SK-N-SH (cell line): ENCODE measurements at regions not wholly inside any gene's neighbourhood (a gene's known extent, or its start where the extent isn't known, plus 50 kb on each side); places are given as distances from the start of the nearest gene placed in this dataset.

Source experiments
- CTCF ChIA-PET: fragments of 300-600, 350-600 bp; formaldehyde crosslinking; extraction: SDS; loops from one replicate; lab custom pipeline; 2021; lab: Yijun Ruan, JAX
- POLR2A ChIA-PET: fragments of 350-600 bp; sonication (Branson Sonifier 250); formaldehyde crosslinking; extraction: SDS; loops from one replicate; lab custom pipeline; 2020; ENCODE audit warnings: antibody characterized with exemption, inconsistent platforms; lab: Yijun Ruan, JAX
- DNase-seq: peaks from one replicate; pipeline ENCODE4 v3.0.0; 2012
- H2AFZ ChIP-seq: fragments of 200-600 bp; sonication (generic); 2 replicates; pipeline ENCODE4 v1.8.1; 2016; ENCODE audit warnings: antibody characterized with exemption, mild to moderate bottlenecking, low read depth
- H3F3A ChIP-seq: fragments of 200-600 bp; sonication (generic); replicated peaks from 2 replicates; pipeline ENCODE3; 2016; ENCODE audit warnings: antibody characterized with exemption, mild to moderate bottlenecking; ENCODE audit not compliant: insufficient read depth
- H3K27ac ChIP-seq, 2 experiments: fragments of 200-500 bp in 1 of 2; fragments of 200-600 bp in 1 of 2; sonication (Bioruptor generic) in 1 of 2; sonication (generic), shearing (Covaris generic) in 1 of 2; 2 replicates each; pipeline versions ENCODE4 v1.5.1 to v1.6.1; 2014 to 2016; ENCODE audit warnings: low read depth in 2 of 2, inconsistent platforms in 1 of 2, low read length in 1 of 2, mild to moderate bottlenecking in 1 of 2, mixed read lengths in 1 of 2
- H3K27me3 ChIP-seq: fragments of 200-600 bp; sonication (generic), shearing (Covaris generic); 2 replicates; pipeline ENCODE4 v1.6.1; 2016; ENCODE audit warnings: mixed run types; ENCODE audit not compliant: insufficient read depth
- H3K36me3 ChIP-seq, 2 experiments: fragments of 200-500 bp in 1 of 2; fragments of 200-600 bp in 1 of 2; sonication (Bioruptor generic) in 1 of 2; sonication (generic) in 1 of 2; replicated peaks in 1 of 2; 2 replicates each; pipeline versions ENCODE3 to v1.5.1; 2014 to 2016; ENCODE audit warnings: low read length in 1 of 2, mild to moderate bottlenecking in 1 of 2; ENCODE audit not compliant: insufficient read depth in 2 of 2, control insufficient read depth in 1 of 2
- H3K4me1 ChIP-seq, 2 experiments: fragments of 200-500 bp in 1 of 2; fragments of 200-600 bp in 1 of 2; sonication (Bioruptor generic) in 1 of 2; sonication (generic), shearing (Covaris generic) in 1 of 2; 2 replicates each; pipeline versions ENCODE4 v1.5.1 to v1.6.1; 2014 to 2016; ENCODE audit warnings: low read depth in 1 of 2, low read length in 1 of 2, mixed run types in 1 of 2; ENCODE audit not compliant: insufficient read depth in 2 of 2, control insufficient read depth in 1 of 2
- H3K4me2 ChIP-seq: fragments of 200-600 bp; sonication (generic), shearing (Covaris generic); 2 replicates; pipeline ENCODE4 v1.6.1; 2017; ENCODE audit warnings: mixed run types
- H3K4me3 ChIP-seq, 2 experiments: fragments of 200-500 bp in 1 of 2; fragments of 200-600 bp in 1 of 2; sonication (Bioruptor generic) in 1 of 2; sonication (generic), shearing (Covaris generic) in 1 of 2; 2 replicates each; pipeline versions ENCODE4 v1.5.1 to v1.8.1; 2014 to 2016; ENCODE audit warnings: low read depth in 2 of 2, inconsistent platforms in 1 of 2, low read length in 1 of 2, mild to moderate bottlenecking in 1 of 2, mixed read lengths in 1 of 2, moderate library complexity in 1 of 2
- H3K79me2 ChIP-seq: fragments of 200-600 bp; sonication (generic); 2 replicates; pipeline ENCODE4 v1.8.1; 2017; ENCODE audit warnings: mild to moderate bottlenecking; ENCODE audit not compliant: insufficient read depth
- H3K9ac ChIP-seq: fragments of 200-600 bp; sonication (generic); 2 replicates; pipeline ENCODE4 v1.6.1; 2017; ENCODE audit warnings: mixed run types
- H3K9me2 ChIP-seq: fragments of 200-600 bp; sonication (generic); 2 replicates; pipeline ENCODE4 v1.6.1; 2017; ENCODE audit warnings: mixed run types
- H3K9me3 ChIP-seq: fragments of 200-600 bp; sonication (generic); 2 replicates; pipeline ENCODE4 v1.6.1; 2017; ENCODE audit warnings: mixed run types, mild to moderate bottlenecking, moderate library complexity
- H4K20me1 ChIP-seq: fragments of 200-600 bp; sonication (generic); 2 replicates; pipeline ENCODE4 v1.6.1; 2017; ENCODE audit warnings: mild to moderate bottlenecking, mixed run types; ENCODE audit not compliant: insufficient read depth
- ELF1 ChIP-seq: IDR thresholded peaks from 2 replicates; pipeline ENCODE4 v1.4.0; 2012
- FOSL2 ChIP-seq: IDR thresholded peaks from 2 replicates; pipeline ENCODE4 v1.4.0; 2012; ENCODE audit warnings: low read depth, mild to moderate bottlenecking, moderate library complexity, borderline replicate concordance
- FOXM1 ChIP-seq: IDR thresholded peaks from 2 replicates; pipeline ENCODE4 v1.4.0; 2012; ENCODE audit warnings: low read depth, mild to moderate bottlenecking
- JUND ChIP-seq: IDR thresholded peaks from 2 replicates; pipeline ENCODE4 v1.4.0; 2012
- TEAD4 ChIP-seq: IDR thresholded peaks from 2 replicates; pipeline ENCODE4 v1.4.0; 2012; ENCODE audit warnings: mild to moderate bottlenecking, borderline replicate concordance; ENCODE audit not compliant: insufficient read depth
- WGBS: methylation state at CpG from one replicate; pipeline ENCODE4 v1.1.6; 2017; ENCODE audit warnings: low lambda C conversion rate; 5-methylcytosine and 5-hydroxymethylcytosine counted together
- TF ChIP-seq, protein P1 (sequence below): IDR thresholded peaks from 2 replicates; pipeline ENCODE4 v1.4.0; 2012; ENCODE audit warnings: low read depth, borderline replicate concordance
- TF ChIP-seq, protein P2 (sequence below): IDR thresholded peaks from 2 replicates; pipeline ENCODE4 v1.6.1; 2012; ENCODE audit warnings: mild to moderate bottlenecking, low read depth, low read length, moderate library complexity
- TF ChIP-seq, protein P3 (sequence below): fragments of 200-600 bp; sonication (generic); IDR thresholded peaks from 2 replicates; pipeline ENCODE4 v1.6.1; 2017; ENCODE audit warnings: antibody characterized with exemption, mild to moderate bottlenecking, moderate library complexity

DNA sequence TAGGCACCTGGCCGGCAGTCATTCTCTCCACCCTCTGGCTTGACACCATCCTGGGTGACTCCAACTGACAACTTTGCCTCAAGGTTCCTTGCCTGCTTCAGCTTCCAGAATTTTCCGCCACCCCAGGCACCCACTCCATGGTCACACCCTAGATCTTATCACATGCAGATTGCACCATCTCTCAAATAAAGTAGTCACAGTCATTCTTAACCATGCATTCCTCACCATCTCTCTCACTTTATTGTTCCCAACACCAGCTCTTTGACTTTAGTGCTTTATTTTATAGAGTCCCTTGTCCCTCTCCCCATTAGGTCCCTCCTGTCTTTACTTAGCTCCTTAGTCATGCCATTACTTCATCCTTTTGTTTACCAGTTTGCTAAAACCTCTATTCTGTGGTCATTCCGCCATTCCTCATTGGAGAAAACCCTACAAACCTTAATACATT lies 351.7 kb downstream of the SPRY2 start (continued):
- TF ChIP-seq, protein P1, sequence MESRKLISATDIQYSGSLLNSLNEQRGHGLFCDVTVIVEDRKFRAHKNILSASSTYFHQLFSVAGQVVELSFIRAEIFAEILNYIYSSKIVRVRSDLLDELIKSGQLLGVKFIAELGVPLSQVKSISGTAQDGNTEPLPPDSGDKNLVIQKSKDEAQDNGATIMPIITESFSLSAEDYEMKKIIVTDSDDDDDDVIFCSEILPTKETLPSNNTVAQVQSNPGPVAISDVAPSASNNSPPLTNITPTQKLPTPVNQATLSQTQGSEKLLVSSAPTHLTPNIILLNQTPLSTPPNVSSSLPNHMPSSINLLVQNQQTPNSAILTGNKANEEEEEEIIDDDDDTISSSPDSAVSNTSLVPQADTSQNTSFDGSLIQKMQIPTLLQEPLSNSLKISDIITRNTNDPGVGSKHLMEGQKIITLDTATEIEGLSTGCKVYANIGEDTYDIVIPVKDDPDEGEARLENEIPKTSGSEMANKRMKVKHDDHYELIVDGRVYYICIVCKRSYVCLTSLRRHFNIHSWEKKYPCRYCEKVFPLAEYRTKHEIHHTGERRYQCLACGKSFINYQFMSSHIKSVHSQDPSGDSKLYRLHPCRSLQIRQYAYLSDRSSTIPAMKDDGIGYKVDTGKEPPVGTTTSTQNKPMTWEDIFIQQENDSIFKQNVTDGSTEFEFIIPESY: no peak
- TF ChIP-seq FOXM1: no peak
- TF ChIP-seq TEAD4: no peak
- TF ChIP-seq, protein P2, sequence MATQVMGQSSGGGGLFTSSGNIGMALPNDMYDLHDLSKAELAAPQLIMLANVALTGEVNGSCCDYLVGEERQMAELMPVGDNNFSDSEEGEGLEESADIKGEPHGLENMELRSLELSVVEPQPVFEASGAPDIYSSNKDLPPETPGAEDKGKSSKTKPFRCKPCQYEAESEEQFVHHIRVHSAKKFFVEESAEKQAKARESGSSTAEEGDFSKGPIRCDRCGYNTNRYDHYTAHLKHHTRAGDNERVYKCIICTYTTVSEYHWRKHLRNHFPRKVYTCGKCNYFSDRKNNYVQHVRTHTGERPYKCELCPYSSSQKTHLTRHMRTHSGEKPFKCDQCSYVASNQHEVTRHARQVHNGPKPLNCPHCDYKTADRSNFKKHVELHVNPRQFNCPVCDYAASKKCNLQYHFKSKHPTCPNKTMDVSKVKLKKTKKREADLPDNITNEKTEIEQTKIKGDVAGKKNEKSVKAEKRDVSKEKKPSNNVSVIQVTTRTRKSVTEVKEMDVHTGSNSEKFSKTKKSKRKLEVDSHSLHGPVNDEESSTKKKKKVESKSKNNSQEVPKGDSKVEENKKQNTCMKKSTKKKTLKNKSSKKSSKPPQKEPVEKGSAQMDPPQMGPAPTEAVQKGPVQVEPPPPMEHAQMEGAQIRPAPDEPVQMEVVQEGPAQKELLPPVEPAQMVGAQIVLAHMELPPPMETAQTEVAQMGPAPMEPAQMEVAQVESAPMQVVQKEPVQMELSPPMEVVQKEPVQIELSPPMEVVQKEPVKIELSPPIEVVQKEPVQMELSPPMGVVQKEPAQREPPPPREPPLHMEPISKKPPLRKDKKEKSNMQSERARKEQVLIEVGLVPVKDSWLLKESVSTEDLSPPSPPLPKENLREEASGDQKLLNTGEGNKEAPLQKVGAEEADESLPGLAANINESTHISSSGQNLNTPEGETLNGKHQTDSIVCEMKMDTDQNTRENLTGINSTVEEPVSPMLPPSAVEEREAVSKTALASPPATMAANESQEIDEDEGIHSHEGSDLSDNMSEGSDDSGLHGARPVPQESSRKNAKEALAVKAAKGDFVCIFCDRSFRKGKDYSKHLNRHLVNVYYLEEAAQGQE: no peak
- no peak for TF ChIP-seq JUND

DNA sequence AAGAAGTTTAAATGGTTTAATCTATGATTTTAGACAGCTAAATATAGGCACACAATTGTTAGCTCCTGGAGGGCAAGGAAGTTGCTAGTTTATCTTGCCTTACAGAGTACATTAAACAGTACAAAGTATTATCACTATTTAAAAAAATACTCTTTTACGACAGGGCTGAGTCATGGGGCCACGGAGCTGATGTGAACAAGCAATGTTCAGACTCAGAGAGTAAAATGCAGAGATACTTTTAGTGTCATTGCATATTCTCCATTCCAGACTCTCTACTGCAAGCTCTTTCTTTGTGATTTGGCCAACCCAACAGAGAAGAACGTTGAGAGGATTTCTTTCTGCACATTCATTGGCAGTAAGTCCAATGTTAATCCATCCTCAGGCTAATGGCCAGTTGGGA lies 352.4 kb downstream of the SPRY2 start:
- TF ChIP-seq, protein P3, sequence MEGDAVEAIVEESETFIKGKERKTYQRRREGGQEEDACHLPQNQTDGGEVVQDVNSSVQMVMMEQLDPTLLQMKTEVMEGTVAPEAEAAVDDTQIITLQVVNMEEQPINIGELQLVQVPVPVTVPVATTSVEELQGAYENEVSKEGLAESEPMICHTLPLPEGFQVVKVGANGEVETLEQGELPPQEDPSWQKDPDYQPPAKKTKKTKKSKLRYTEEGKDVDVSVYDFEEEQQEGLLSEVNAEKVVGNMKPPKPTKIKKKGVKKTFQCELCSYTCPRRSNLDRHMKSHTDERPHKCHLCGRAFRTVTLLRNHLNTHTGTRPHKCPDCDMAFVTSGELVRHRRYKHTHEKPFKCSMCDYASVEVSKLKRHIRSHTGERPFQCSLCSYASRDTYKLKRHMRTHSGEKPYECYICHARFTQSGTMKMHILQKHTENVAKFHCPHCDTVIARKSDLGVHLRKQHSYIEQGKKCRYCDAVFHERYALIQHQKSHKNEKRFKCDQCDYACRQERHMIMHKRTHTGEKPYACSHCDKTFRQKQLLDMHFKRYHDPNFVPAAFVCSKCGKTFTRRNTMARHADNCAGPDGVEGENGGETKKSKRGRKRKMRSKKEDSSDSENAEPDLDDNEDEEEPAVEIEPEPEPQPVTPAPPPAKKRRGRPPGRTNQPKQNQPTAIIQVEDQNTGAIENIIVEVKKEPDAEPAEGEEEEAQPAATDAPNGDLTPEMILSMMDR: no peak
- TF ChIP-seq ELF1 (no peak), FOSL2 (peak; percentile 15; the same call in 1 of the 2 replicates)
- H3K9me2 ChIP-seq: no peaks in the 10 kb centered on the region
- POLR2A ChIA-PET: no interaction called here
- H3K9ac ChIP-seq: no peak overlapping the region
- H3K9me3 ChIP-seq: no peaks in the 10 kb centered on the region
- no peaks in the 10 kb centered on the region for H3K36me3 ChIP-seq
- no peak overlapping the region for H3K4me2 ChIP-seq
- no peaks in the 10 kb centered on the region for H3K27me3 ChIP-seq
- CTCF ChIA-PET: interaction anchor here (1.2 to 1.7 kb wide), 2 partner anchors 14 to 16 kb away, joined by 3 to 5 read pairs; no protein-coding TSS in a partner anchor
- no peak overlapping the region for H2AFZ ChIP-seq
- no peaks in the 10 kb centered on the region for H3F3A ChIP-seq
- 65% methylated on average over 3 of the region's 3 CpGs for WGBS
- no peaks in the 10 kb centered on the region for H4K20me1 ChIP-seq
- peak overlapping the region in 1 of 2 experiments; percentile 43; a peak in 1 of 4 replicates for H3K27ac ChIP-seq
- H3K4me3 ChIP-seq: no peak overlapping the region
- DNase-seq: no peak
- H3K4me1 ChIP-seq: no peaks in the 10 kb centered on the region
- no peaks in the 10 kb centered on the region for H3K79me2 ChIP-seq
